Breast epithelium (tissue), 4 donors: ENCODE measurements at regions not wholly inside any gene's neighbourhood (a gene's known extent, or its start where the extent isn't known, plus 50 kb on each side); places are given as distances from the start of the nearest gene placed in this dataset.

Experiments
- DNase-seq, 2 donors: peaks; one replicate each; pipeline ENCODE4 v3.0.0-alpha.2; 2019; ENCODE audit warnings: low spot score in 2 of 2
- H3K27ac ChIP-seq, 2 donors: fragments of 200-600 bp; sonication (generic) in 1 of 2; one replicate each; pipeline ENCODE4 v1.5.1; 2016 to 2019; ENCODE audit warnings: mild to moderate bottlenecking in 1 of 2
- H3K27me3 ChIP-seq, 2 donors: fragments of 200-600 bp; sonication (generic) in 1 of 2; one replicate each; pipeline versions ENCODE4 v1.5.1 to v1.6.0; 2017 to 2019; ENCODE audit warnings: control low read depth in 1 of 2, mild to moderate bottlenecking in 1 of 2
- H3K36me3 ChIP-seq: fragments of 200-600 bp; one replicate; pipeline ENCODE4 v1.5.1; 2019
- H3K4me1 ChIP-seq, 2 donors: fragments of 200-600 bp; sonication (generic); one replicate each; pipeline ENCODE4 v1.5.1; 2016 to 2019; ENCODE audit warnings: control low read depth in 1 of 2
- H3K4me3 ChIP-seq, 3 donors: fragments of 200-600 bp; sonication (generic); 1 replicate in 2 of 3; 2 replicates in 1 of 3; pipeline ENCODE4 v1.5.1; 2016 to 2019; ENCODE audit warnings: mild to moderate bottlenecking in 3 of 3, moderate library complexity in 2 of 3
- H3K9me3 ChIP-seq, 2 donors: fragments of 200-600 bp; sonication (generic) in 1 of 2; one replicate each; pipeline ENCODE4 v1.5.1; 2016 to 2019; ENCODE audit warnings: control low read depth in 1 of 2
- CTCF ChIP-seq, 3 donors: fragments of 450-650 bp; IDR thresholded peaks; one replicate each; pipeline ENCODE4 v1.5.1; 2016 to 2017; ENCODE audit warnings: antibody characterized with exemption in 3 of 3, mild to moderate bottlenecking in 3 of 3, moderate library complexity in 3 of 3
- POLR2A ChIP-seq: fragments of 450-650 bp; IDR thresholded peaks from one replicate; pipeline ENCODE4 v1.6.1; 2016; ENCODE audit warnings: antibody characterized with exemption, mild to moderate bottlenecking, moderate library complexity
- POLR2AphosphoS5 ChIP-seq, 3 donors: sonication (generic); formaldehyde crosslinking; IDR thresholded peaks; one replicate each; pipeline ENCODE4 v1.6.1; 2017; ENCODE audit warnings: antibody characterized with exemption in 3 of 3
- intact Hi-C: fragments of 100-400 bp; cut with DNase I; formaldehyde crosslinking; loops from one replicate; pipeline ENCODE4 v1.15.1; 2023; ENCODE audit warnings: low total_unique reads

GRCh38 chr13:55627221-55627620, 1513.5 kb upstream of the PRR20A start:
- intact Hi-C loops, result no loop called here
- H3K36me3 ChIP-seq, result no peaks in the 10 kb centered on the region

GRCh38 chr13:55632402-55632801, 1508.3 kb upstream of the PRR20A start:
- H3K27me3 ChIP-seq, result no peaks in the 10 kb centered on the region
- TF ChIP-seq POLR2A (no peak), POLR2AphosphoS5 (IDR thresholded peaks at IDR 0.05) (no peak), CTCF (IDR thresholded peaks at IDR 0.05) (no peak)
- no peaks in the 10 kb centered on the region for H3K4me1 ChIP-seq
- no peak overlapping the region for H3K4me3 ChIP-seq
- no peaks in the 10 kb centered on the region for H3K36me3 ChIP-seq
- H3K27ac ChIP-seq, result no peak overlapping the region
- intact Hi-C loops, result no loop called here
- peaks cover 2 to 21% of the 10 kb centered on the region in 2 donors for H3K9me3 ChIP-seq
- DNase-seq, result no peak

More at GRCh38 chr13:55627221-55627620, 1513.5 kb upstream of the PRR20A start:
- Histone ChIP-seq H3K9me3 (peaks cover 0 to 14% of the 10 kb centered on the region in 2 donors), H3K4me1 (no peaks in the 10 kb centered on the region), H3K27ac (no peak overlapping the region), H3K27me3 (no peaks in the 10 kb centered on the region), H3K4me3 (no peak overlapping the region)
- TF ChIP-seq CTCF (IDR thresholded peaks at IDR 0.05), result no peak
- no peak for TF ChIP-seq POLR2A
- TF ChIP-seq POLR2AphosphoS5 (IDR thresholded peaks at IDR 0.05), result no peak
- DNase-seq, result no peak

- DNase-seq, result no peak
- Histone ChIP-seq H3K4me1 (no peaks in the 10 kb centered on the region), H3K36me3 (no peaks in the 10 kb centered on the region), H3K27ac (no peak overlapping the region), H3K27me3 (no peaks in the 10 kb centered on the region), H3K4me3 (no peak overlapping the region), H3K9me3 (no peaks in the 10 kb centered on the region)
- TF ChIP-seq POLR2A, result no peak
- no peak for TF ChIP-seq POLR2AphosphoS5 (IDR thresholded peaks at IDR 0.05)
- no peak for TF ChIP-seq CTCF (IDR thresholded peaks at IDR 0.05)
- intact Hi-C loops, result no loop called here
Measured at GRCh38 chr13:55649485-55649884, 1491.2 kb upstream of the PRR20A start.

GRCh38 chr13:55652657-55653056, 1488.1 kb upstream of the PRR20A start:
- TF ChIP-seq POLR2A, result no peak
- TF ChIP-seq POLR2AphosphoS5 (IDR thresholded peaks at IDR 0.05), result no peak
- TF ChIP-seq CTCF (IDR thresholded peaks at IDR 0.05), result no peak
- Histone ChIP-seq H3K36me3 (no peaks in the 10 kb centered on the region), H3K9me3 (no peaks in the 10 kb centered on the region), H3K27ac (no peak overlapping the region), H3K4me3 (no peak overlapping the region), H3K4me1 (no peaks in the 10 kb centered on the region), H3K27me3 (no peaks in the 10 kb centered on the region)
- no peak for DNase-seq
- intact Hi-C loops, result no loop called here

- DNase-seq, result no peak
- no peaks in the 10 kb centered on the region for H3K4me1 ChIP-seq
- H3K27ac ChIP-seq, result no peak overlapping the region
- H3K4me3 ChIP-seq, result no peak overlapping the region
- no peaks in the 10 kb centered on the region for H3K9me3 ChIP-seq
- no peaks in the 10 kb centered on the region for H3K27me3 ChIP-seq
- intact Hi-C loops, result no loop called here
- TF ChIP-seq CTCF (IDR thresholded peaks at IDR 0.05), result no peak
- no peak for TF ChIP-seq POLR2AphosphoS5 (IDR thresholded peaks at IDR 0.05)
- no peak for TF ChIP-seq POLR2A
- H3K36me3 ChIP-seq, result no peaks in the 10 kb centered on the region
Measured at GRCh38 chr13:55653497-55653896, 1487.2 kb upstream of the PRR20A start.
